ENCODE measurements at regions not wholly inside any gene's neighbourhood (a gene's known extent, or its start where the extent isn't known, plus 50 kb on each side); places are given as distances from the start of the nearest gene placed in this dataset.
"Not testable (repeated sequence)": the region's sequence is repeated elsewhere in the genome, so short reads cannot be mapped to it uniquely, and the experiment has no call there.

GRCh38 chr3:162863579-162863978, 1367.0 kb downstream of the OTOL1 start:
- no peak for DNase-seq

GRCh38 chr3:162865466-162865865, 1368.9 kb downstream of the OTOL1 start:
- DNase-seq, result no peak

DNA sequence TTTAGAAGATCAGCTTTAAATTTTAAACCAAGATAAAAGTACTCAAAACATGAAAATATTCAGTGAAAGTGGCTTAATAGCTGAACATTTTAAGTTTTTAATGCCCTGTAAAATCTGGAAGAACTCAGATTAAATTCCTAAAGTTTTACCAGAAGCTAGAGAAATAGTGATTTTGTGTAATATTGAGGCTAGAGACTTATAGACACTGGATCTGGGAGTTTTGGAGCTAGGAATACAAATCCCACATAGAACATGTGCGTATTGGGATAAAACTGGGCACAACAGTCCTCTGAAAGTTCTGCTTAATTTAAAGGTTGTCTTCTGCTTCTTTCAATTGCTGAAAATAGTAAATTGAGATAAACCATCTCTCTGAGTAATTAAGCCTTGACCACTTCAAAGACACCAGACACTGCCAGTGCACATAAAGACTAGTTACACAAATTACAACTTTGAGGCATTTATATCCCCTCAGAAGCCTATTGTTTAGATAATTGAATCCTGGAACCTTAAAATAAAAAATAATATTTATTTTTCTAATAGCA, 1382.5 kb downstream of the OTOL1 start:
- DNase-seq, result no peak

DNA sequence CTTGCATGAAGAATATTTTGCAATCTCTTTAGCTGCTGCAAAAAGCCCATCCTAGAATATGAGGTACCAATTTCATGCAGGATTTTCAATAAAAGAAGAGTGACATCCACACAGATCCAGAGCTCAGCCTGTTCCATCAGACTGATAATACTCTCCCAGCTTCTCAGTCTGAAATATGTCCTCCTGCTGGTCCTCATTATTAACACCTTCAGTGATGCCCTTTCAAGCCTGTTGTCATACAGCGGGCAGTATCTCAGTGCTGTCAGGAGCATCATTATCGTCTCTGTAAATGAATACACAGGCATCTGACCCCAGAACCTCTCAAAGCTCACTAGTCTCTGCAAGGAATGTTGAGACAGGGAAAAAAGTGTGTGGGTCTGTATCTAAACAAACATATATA, 1387.8 kb downstream of the OTOL1 start:
- no peak for DNase-seq

DNA sequence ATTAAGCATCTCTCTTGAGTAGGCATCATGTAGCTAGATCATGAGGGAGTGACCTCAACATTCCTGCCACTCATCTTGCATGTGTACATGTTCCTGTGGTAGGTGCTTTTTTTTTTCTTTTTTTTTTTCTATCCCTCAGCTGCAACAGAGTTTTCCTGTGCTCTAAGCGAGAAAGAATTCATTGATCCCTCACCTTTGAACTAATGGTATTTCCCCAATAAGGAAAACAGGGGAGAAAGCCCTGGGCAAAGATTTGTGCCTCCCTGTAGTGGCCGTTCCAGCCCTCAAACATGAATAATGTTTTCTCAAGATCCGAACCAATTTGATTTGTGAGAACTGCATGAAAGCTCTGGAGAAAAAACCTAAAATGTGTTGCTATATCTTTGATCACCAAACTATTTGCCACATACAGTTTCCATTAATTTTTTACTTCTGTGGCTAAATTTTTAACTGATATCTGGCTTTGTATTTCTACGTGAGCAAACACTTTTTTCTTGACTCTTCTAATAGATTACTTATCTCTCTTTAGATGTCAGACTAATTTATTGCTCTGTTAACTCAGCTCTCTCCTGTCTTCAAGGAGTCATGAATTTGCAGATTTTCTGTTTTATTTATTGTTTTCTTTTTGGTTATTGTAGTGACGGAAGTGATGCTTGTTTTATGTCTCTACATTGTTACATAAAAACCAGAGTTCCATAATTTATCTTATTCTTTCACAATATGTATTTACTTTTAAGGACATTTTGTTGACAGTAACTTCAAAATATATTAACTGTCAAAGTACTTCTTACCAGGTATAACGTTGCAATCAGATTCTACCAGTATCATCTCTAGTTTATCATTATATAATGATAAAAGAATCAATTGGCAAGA, 1396.5 kb downstream of the OTOL1 start:
- DNase-seq, result no peak

GRCh38 chr3:162897291-162897690, 1400.7 kb downstream of the OTOL1 start:
- no peak for DNase-seq

DNA sequence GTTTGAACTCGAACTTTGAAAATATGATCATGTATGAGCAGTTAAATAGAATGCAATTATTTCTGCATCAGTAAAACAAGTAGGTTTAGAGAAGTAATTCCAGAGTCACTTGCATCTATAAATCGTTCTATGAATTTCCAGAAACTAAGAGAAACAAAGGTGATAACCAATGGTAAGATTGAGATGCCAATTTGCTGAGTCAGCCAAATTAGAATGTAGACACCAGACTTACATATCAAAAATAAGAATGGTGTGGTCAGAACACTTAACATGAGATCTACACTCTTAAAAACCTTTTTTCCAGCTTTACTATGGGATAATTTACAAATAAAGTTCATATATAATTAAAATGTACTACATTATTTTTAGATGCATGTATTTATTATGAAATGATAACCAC, 1435.9 kb downstream of the OTOL1 start:
- no peak for DNase-seq

GRCh38 chr3:162933656-162934055, 1437.0 kb downstream of the OTOL1 start:
- DNase-seq, result no peak

DNA sequence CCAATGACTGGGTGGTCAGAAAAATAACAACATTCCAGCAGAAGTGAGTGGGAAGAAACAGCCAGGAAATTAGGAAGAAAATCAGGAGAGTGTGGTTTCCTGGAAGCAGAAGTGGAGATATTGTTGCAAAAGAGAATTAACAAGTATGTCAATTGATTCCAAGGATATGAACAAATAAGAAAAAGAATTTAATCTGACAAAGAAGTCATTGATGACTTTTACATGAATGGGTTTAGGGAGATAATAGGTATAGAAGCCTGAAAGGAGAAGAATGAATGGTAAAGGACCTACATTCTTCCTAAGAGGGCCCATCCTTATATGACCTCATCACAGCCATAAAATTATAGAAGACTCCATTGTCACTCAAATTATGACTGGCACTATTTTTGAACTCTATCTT, 1440.1 kb downstream of the OTOL1 start:
- no peak for DNase-seq

GRCh38 chr3:162938083-162938482, 1441.5 kb downstream of the OTOL1 start:
- no peak for DNase-seq

DNA sequence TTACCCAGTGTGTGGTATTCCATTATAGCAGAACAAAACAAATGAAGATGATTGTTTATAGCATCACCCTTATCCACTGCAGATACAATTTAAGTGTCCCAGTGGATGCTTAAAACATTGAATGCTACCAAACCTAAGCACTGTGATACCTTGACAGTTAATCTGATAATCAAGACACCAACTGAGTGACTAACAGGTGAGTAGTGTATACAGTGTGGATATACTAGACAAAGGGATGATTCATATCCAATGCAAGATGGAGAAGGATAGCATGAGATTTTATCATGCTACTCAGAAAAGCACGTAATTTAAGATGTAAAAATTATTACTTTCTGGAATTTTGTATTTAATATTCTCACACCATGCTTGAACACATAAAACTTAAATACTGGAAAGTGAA, 1449.0 kb downstream of the OTOL1 start:
- no peak for DNase-seq

GRCh38 chr3:162956711-162957110, 1460.1 kb downstream of the OTOL1 start:
- no peak for DNase-seq

DNA sequence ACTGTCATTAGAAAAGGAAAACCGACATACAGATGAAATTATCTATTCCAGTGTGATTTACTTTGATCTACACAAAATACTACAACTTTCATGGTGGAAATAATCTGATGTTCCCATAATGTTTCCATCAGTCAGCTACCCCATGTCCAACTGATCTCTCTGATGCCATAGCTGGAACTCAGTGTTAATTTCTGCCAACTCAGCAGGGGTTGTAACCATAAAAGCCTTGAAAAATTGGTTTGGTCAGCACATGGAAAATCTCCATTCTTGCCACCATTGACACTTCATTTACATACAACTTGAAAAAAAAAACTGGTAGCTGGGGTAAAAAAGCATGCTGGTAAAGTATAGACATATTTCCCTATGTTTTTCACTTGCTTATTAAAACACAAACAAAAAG, 1463.7 kb downstream of the OTOL1 start:
- no peak for DNase-seq

DNA sequence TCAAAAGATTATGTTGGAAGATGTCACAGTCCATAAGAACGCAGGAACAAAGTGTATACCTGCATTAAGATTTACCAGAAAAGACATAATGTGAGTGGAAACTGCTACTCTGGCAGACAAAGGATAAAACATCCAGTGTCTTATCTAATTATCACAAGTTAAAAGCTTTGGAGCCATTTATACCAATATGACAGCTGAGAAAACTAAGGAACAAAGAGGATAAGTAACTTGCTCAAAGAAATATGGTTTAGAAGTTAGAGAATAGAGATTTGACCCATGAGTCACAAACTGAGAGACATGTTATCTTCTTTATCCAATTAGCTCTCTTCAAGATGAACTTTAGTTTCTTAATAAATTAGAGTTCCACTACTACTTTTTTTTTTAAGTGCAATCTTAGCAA, 1473.7 kb downstream of the OTOL1 start:
- DNase-seq, result no peak

DNA sequence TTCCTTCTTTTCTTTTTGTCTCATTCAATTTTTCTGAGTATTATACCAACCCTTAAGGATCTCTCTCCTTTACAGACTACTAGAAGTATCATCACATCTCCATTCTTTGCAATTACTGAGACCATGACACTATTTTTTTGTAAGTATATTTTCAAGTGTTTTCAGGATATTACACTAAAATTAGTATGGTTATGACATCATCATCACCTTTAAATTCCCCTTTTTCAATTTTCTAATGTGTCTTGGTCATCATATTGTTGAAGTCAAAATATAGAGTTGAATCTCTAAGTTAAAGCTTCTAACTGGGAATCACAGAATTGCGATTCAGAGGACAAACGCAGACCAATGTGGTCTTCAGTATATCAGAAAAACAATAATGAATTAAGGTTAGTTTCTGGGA, 1475.1 kb downstream of the OTOL1 start:
- no peak for DNase-seq

DNA sequence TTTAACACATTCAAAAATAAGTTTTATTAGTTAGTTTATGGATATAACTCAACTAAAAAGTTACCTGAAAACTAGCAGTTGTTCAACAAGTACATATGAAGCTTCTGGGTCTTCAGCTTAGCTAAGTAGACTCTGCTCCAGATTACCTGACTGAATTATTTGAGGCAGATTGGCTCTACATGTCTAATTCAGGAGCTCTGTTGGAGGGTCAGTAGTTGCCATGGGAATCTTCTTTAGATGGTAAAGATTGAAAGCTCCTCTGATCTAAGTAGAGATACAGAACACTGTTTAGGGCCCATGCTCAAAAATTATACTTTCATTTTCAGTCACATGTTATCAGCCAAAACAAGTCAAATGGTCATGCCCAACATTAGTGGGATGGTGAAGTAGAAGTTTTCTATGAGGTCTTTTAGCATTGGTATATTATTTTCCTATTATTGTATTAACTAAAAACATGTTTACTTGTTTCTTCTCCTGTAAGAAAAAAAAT, 1476.9 kb downstream of the OTOL1 start:
- no peak for DNase-seq

- DNase-seq, result no peak
Measured at GRCh38 chr3:162978136-162978535, 1481.5 kb downstream of the OTOL1 start.

DNA sequence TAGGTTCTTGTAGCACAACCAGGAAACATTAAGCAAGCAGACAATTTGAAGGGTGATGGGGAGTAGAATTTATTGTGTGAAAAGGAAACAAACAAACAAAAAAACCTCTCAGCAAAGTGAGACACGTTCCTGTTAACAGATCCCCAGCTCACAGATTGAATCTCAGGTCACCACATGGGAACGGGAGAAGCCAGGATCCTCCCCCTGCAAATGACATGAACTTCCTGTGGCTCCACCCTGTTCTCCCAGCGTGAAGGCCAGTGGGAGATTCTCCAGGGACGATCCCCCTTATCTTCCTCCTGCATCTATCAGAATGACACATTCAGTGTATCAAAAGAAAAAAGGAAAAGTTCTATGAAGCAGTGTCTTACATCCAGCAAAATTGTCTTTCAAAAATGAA, 1488.1 kb downstream of the OTOL1 start:
- no peak for DNase-seq

DNA sequence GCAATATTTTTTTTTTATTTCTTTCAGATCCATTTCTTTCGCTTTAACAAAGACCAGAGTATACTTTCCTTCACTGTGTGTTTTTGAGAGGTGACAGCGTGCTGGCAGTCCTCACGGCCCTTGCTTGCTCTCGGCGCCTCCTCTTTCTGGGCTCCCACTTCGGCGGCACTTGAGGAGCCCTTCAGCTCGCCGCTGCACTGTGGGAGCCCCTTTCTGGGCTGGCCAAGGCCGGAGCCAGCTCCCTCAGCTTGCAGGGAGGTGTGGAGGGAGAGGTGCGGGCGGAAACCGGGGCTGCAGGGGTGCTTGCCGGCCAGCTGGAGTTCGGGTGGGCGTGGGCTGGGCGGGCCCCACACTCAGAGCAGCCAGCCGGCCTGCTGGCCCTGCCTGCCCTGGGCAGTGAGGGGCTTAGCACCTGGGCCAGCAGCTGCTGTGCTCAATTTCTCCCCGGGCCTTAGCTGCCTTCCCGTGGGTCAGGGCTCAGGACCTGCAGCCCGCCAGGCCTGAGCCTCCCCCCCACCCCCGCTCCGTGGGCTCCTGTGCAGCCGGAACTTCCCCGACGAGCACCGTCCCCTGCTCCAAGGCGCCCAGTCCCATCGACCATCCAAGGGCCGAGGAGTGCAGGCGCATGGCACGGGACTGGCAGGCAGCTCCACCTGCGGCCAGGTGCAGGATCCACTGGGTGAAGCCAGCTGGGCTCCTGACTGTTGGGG, 1490.6 kb downstream of the OTOL1 start:
- not testable (repeated sequence) for DNase-seq

DNA sequence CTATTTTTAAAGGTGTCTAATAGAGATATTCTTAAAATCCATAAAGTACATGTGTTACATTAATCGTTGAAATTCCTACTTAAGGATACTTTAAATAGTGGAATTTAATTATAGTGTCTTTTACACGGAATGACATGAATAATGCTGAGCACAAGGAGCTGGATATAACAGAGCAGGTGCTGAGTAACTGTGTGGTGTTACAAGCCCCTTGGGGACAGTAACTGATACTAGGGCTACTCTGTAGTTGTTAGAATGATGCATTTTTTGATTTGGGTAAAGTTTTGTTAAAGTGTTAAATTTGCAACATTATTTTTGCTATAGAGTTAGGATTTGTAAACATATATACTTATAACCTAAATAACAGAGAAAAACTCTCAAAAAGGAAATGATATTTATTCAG, 1496.1 kb downstream of the OTOL1 start:
- DNase-seq, result no peak

DNA sequence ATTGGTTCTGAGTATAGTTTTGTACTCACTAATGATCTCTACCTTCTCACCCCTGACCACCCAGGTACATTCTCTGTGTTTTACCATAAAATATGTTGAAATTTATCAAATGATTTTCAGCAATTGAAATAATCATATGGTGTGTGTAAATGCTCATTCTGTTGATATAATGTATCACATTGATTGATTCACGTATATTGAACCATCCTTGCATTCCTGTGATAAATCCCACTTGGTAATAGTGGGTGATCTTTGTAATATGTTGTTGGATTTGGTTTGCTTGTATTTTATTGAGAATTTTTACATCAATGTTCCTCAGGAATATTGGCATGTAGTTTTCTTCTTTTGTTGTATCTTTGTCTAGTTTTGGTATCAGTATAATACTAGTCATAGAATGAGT, 1497.6 kb downstream of the OTOL1 start:
- DNase-seq, result no peak

DNA sequence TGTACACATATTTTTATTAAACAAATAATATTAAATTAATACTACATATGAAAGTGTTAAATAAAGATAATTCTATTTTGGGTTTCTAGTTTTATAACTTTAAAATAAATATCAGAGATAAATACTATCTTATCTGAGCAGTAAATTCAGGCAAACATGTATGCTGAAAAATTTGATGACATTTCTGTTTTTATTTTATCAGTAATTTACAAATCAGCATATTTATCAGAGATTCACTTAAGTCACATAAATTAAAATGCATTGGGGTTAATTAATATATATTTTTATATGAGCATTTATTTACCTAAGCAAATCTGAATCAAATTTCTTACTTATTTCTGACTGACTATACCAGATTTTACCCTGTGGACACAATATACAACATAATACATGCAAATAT, 1499.8 kb downstream of the OTOL1 start:
- no peak for DNase-seq

DNA sequence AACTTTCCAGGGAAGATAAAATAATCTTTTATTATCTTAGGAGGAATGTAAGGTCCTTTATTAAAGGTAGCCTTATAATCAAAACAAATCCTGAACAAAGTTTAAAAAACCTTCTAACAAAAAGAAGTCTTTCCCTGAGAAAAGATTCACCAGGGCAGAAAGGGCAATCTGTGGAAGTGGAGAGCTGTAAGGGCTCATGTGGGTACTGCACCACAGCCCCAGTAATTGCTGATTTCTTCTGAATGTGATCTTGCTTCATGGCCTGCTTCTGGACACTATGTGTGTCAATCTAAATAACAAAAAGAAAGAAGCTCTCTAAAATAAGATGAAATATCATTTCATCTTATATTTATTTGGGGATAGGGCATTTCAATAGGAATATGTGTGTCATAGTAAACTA, 1501.6 kb downstream of the OTOL1 start:
- DNase-seq, result no peak

Measured in left kidney (tissue), 1 donor.